Suppressor macrophage (primary cell): ENCODE measurements at regions not wholly inside any gene's neighbourhood (a gene's known extent, or its start where the extent isn't known, plus 50 kb on each side); places are given as distances from the start of the nearest gene placed in this dataset.

Source experiments
- DNase-seq, 4 experiments: peaks; one replicate each; pipeline ENCODE4 v3.0.0-alpha.2; 2020 to 2022

DNA sequence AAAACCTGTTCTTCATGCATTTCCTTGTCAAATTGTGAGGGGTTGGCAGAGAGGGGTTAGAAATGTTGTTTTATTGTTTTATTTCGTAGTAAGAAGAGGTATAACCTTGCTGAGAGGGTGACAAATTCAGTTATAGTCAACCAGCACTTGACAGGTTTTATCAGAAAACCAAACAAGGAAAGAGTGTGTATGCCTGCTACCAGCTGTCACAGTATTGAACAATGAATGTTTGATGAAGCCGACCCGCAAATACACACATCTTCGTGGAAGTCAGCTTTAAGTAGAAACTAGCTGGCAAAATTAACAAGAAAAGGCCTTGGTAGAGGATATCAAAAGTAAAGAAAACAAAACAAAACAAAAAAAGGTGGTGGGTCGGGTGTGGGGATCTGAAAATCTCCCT lies 214.6 kb upstream of the TLE4 start:
- no peak for DNase-seq

DNA sequence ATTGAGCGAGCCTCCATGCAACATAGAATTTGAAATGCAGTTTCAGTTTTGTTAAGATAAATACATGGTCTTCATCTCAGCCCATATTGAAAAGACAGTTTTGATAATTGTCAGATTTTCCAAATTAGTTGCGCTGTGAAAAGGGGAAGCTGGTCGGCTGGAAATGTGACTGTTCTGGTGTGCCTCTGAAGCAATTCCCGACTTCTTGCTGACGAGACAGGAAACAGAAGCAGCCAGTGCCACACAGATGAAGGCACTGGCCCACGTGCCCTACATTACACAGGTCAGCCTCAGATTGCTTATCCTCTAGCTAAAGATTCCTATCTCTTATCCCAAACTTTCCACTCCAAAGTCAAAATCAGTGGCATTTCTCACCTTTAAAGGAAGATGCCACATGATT lies 214.1 kb upstream of the TLE4 start:
- peak; percentile 77 to 91 (median 86) for DNase-seq

DNA sequence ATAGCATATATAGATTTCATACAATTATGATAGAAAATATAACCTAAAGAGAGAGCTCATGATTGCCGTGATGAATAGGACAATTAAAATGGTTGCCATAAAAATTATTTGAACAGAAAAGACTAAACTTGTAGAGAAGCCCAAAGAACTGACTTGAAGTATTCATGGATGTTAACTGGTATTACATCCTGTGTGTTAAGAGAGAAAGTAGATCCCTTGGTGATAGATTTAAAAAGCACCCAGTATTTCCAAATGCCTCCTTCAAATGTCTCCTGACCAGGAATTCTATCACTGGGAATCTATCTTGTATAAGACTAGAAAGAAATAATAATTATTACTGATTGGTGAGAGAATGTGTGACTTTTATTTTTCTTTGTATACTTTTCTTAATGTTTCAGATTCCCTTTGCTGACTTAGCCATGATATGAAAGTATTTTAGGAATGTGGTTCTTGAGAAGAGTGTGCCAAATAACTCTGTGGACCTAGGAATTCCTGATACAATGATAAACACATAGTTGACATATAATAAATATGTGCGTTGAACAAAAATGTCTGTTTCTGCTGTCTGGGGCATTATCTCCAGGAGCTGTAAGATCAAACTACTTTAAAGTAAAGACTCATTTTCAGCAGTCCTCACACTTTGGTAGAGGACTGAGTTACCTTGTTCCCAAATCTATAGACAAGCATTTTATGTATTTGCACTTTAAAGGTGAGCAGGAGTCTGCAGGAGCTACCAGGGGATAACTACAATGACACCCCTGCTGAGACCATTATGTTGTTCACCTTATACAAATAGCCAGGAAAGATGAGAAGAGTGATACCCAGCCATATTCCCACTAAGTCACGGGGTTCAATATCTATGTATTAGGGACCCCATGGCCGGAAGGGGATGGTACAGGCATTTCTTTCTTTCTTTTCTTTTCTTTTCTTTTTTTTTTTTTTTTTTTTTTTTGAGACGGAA lies 211.1 kb upstream of the TLE4 start:
- no peak for DNase-seq

DNA sequence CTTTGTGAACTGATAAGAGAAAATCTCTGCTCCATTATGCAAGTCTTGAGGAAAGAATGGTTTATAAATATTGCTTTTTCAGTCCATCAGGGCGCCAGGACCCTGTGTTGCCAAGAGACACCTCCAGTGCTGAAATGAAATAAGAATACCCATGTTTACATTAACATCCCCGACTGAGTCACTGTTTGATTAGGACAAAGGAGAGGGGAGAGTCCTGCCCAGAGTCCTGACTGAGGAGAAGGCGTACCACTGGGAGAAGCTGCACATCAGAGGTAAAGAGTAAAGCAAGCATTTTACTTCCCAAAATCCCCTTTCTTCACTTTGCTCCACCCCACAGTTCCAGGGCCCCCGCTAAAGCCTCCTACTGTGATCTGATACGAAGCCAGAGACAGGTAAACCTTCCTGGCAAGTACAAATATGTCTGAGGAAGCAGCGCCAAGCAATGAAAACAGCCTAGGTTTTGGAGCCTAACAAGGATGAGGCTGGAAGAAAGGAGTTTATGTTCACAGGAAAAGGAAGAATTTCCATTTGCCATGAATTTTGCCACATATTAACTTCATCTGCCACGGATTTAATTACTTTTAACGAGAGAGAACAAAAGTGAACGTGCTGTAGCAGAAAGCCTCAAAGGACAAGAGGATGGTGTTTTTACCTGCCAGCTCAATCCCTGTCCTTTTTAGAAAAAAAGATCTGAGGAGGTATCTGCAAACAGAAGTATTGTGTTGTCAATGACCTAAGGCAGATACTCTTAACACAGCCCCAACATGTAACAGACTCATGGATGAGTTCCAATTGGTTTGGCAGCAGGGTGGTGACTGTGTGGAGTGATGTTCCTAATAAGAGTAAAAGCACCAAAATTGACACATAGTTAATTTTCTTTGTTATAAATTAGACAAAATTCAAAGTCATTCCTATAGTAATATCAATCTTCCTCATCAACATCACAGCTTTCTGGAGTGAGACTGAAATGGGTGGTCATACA lies 209.4 kb upstream of the TLE4 start:
- no peak for DNase-seq

DNA sequence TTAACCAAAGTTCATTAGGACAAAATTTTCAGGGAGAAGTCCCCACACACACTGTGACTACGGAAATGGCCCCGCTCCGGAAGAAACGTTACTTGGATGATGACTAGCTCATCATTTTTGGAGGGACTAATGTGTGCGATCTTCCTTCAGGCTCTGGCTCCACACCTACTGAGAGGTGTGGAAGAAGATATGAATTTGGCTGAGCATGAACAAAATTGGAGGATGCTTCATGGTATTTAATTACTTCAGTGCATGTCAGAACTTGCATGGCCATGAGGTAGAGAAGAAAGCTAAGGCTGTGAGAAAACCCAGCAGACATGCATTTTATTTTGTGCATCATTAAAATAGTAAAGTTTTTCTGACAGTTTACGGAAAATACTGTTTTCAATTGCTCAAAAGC lies 202.1 kb upstream of the TLE4 start:
- DNase-seq: no peak

DNA sequence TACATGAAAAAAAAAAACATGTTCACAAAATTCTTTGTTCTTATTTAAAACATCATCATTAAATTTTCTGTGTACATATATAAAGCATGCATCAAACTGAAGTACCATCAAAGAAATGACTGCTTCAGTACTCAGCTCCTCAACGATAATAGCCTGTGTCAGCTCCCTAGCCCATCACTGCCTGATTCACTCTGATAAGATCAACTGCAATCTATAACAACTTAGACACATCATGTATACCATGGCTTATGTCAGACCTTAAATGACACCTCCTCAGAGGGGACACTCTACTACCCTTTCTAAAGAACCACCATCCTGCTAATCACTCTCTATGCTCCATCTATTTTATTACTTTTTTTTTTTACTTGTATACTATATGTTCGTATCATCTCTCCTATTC lies 200.5 kb upstream of the TLE4 start:
- no peak for DNase-seq

DNA sequence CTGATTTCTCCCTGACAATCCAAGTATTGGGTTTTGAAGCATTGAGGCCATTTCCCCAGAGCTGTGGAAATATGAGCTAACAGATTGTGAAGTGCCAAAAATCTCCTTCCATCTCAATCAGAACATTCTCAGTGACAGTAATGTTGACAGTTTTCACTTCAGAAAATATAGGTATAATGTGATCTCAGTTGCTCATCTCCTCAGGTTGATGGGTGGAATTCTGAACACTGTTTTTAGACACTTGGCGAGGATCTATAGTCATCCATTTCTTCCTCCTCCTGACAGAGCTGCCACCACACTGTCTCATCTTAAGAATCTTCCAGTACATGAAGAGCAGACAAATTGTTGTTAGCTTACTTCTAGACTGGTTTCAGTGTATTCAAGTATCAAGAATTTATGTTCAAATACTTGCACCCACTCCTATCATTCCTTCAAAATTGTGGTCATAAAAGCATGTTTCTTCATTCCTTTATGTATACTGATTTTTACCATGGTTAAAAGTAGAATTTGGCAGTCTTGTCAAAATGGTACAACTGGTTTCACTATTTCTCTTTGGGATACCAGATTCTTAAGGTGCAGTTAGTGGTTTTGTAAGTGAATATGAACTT lies 199.7 kb upstream of the TLE4 start:
- no peak for DNase-seq

DNA sequence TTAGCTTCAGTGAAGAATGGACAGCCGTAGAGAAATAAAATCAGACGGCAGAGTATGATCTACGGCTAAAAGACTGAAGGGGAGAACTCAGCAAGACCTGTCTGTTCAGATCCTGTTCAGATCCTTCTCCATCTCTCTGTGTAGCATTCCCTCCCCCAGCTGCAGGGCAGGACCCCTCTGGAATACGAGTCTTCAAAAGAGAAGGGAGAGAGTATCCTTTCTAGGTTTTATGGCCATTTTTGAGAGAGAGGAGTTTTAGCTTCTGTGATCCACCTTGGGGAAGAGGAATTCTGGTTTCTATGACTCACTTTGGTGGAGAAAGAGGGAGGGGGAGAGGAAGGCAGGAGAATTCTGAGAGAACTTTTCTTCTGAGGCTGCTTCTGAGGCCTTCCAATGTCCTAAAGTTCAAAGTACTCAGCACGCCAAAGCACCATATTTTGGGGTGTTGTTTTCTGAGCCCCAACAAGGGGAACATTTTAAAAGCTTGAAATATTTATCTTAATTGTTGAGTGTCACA lies 194.4 kb upstream of the TLE4 start:
- DNase-seq: no peak

DNA sequence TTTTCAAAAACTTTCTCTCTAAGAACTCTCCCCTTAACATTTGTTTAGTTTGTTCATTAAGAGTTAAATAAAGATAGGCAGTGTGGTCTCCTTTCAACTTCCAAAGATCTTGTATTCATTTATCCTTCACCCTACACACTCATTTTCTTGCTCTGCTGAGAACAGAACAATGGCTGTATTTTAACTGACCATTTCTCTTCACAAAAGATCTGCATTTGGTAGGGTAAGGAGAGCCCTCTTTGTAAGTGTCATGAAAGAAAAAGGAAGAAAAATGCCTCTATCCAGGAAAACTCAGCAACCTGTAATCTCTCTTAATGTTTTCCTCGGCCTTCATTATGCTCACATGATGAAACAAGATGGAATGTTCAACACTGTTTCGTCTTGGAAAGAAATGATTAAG lies 193.7 kb upstream of the TLE4 start:
- no peak for DNase-seq

DNA sequence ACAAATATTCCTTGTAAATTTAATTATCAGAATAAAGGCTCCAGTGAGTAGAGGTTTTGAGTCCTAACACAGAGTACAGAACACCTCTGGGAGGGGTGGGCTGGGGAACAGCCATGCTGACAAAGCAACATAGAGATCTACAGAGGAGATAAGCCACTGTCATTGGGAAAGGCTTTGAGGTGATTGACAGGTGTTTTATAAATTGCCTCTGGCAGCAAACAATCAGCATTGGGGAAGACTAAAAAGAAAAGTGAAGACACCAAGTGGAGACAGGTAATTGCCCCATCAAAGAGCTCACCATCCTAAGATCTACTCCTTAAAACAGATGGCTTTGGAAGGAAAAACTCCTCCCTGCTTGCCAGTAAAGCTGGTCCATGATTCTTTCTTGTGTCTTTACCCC lies 189.7 kb upstream of the TLE4 start:
- DNase-seq: no peak

DNA sequence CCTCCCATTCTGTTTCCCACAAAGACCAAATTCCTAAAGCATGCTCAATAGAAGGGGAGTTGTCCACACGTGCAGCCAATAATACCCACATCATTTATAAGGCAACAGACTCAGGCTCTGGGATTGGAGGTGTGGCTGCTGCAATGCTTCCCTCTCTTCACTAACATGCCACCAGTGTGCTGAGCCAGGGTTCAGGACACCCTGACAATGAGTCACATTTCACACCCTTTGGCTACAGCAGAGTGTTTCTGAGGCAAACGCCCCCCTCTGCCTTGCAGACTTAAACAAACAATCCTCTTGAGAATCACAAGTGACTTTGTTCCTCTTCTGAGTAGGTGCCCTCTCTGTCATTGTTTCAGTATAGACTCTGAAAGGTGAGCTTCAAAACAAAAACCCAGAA lies 189.3 kb upstream of the TLE4 start:
- peak; percentile 15 to 52 (median 43) for DNase-seq

DNA sequence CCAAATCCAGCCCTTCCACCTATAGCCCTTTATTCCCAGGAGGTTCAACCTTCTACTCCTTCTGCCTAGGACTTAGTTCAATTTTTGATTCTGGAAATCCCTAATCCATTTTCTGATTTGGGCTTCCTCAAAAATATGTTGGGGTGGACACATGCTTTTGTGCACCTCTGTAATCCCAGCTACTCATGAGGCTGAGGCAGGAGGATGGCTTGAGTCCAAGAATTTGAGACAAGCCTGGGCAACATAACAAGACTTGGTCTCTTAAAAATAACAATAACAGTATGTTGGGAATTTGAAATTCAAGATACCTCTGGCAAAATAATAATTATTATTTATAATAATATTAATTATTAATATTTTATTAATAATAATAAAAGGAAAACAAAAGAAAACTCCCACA lies 188.7 kb upstream of the TLE4 start:
- no peak for DNase-seq

DNA sequence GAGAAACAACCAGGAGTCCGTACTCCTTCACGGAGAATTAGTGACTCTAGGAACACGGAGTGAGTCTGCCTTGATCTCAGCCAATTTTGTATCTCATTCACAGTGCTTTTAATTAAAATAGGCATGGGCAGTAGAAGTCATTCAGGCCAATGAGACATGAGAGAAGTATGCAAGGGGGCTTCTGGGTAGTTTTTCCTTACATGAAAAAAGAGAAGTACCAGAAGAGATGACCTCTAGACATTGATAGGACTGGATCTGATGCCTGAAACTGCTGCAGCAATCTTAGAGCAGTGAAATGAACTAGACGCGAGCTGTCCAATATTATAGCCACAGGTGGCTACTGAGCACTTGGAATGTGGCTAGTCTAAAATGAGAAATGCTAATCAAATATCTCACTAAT lies 187.7 kb upstream of the TLE4 start:
- no peak for DNase-seq

DNA sequence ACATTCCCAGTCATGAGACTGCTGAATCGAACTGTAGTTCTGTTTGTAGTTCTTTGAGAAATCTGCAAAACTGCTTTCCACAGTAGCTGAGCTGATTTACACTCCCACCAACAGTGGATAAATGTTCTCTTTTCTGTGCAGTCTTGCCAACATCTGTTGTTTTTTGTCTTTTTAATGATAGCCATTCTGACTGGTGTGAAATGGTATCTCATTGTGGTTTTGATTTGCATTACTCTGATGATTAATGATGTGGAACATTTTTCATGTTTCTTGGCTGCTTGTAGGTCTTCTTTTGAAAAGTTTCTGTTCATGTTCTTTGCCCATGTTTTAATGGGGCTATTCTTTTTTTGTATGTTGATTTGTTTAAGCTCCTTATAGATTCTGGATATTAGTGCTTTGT lies 187.3 kb upstream of the TLE4 start:
- no peak for DNase-seq

DNA sequence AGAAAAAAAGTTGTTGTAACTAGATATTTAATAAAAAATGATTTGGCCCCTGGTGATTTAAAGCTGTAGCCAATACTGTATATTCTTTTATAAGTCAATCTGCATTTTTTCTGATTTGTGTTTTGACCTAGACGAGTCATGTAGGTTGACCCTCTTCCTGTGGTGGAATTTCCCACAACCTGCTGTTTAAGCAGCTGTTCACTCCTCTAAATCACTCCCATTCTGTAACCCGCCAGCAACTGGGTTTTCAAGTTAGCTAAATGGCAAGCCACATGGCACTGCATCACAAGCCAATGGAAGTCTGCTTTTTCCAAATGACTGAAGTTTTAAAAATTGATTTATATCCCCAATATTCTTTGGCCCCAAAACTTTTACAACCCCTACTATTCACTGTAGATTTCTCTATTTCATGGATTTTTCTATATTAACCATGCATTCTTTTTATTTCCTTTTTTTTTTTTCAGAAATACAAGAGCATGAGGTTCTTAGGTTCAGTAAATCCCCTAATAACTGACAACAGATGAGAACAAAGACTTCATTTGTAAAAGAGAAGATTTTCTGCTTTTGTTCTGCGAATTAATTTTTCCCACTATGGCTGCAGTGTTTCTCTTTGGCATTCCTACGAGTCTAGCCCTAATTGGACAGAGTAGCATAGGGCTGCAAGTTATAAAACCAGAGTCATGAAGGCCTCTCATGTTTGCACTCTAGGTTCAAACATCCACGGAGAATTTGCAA lies 184.5 kb upstream of the TLE4 start:
- no peak for DNase-seq

DNA sequence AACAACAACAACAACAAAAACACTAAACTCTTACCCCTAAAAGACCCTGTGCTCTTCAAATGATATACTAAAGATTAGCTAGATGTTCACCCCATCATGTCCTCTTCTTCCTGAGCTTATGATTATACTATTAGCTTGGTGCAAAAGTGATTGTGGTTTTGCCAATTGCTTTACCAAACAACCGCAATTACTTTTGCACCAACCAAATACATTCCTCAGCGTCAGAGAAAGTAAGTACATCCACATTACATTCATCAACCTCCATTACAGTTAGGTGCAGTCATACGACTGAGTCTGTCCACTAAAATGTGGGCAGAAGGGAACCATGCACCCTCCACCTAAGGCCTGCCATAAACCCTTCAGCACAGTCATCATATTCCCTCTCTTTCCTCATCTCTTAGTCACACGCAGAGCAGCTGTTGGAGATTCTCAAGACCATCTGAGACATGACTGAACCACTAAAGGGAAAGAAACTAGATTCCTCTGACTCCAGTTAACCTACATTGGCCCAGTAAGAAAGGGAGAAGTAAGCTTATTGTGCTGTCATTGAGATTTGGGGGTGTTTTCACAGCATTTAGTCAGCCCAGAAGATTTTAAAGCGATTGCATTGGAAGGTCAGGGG lies 181.6 kb upstream of the TLE4 start:
- peak in 2 of 4 experiments; percentile 13 to 14 for DNase-seq

DNA sequence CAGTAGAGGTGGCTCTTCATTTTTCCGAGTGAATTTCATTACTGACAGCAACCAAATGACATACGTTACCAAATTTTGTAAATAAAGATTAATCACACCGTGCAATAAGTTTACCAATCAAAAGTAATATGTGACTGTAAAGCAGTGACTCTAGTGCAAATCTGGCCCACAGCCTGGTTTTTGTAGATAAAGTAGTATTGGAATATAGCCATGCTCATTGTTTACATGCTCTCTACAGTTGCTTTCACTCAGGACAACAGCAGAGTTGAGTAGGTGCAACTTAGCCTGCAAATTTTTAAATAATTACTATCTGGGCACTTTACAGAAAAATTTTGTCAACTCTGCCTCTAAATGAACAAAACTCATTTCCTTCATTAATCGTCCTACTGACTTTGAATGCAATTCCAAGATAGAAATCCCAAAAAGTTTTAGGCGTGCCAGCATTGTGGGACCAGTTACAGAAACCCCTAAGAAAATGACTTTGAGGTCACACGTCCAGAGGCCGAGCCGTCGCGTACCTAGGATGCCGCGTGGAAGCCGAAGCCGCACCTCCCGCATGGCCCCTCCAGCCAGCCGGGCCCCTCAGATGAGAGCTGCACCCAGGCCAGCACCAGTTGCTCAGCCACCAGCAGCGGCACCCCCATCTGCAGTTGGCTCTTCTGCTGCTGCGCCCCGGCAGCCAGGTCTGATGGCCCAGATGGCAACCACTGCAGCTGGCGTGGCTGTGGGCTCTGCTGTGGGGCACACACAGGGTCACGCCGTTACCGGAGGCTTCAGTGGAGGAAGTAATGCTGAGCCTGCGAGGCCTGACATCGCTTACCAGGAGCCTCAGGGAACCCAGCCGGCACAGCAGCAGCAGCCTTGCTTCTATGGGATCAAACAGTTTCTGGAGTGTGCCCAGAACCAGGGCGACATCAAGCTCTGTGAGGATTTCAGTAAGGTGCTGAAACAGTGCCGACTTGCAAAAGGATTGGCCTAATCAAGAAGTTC lies 180.7 kb upstream of the TLE4 start:
- no peak for DNase-seq

DNA sequence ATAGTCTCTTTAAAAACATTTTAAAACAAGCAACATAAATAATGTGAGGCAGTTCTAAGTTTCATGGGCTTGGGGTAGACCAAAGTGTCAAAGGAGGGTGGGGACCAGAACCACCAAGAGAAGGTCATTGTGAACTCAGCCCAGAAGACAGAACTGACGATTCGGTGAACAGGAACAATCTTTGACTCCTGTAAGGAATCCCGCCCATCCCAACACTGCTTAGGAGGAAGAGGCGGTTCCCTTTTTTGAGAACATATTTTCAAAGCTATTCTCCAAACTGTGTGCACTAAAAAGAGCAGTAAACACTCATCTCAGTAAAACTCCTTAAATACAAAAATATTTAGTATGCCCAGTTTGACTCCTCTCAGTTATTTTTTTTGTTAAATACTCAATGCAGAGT lies 176.5 kb upstream of the TLE4 start:
- DNase-seq: peak in 3 of 4 experiments; percentile 33 to 58 (median 36)

DNA sequence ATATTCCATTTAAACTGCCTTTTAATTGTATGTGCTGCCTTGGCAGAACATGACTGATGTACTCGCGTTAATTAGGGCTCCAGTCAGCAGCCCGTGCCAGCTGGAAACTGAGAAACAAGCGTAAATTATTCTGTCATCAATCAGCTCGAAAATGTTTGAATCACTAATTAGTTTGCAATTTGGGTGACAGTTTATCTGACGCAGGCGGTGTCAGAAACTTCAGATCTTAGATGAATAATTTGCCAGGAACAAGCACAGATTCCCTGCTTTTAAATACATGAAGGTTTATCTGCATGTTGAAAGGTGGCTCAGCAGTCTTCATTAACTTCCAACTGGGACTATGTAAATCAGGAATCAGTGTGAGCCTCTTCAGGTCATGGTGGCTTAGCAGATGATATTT lies 176.0 kb upstream of the TLE4 start:
- DNase-seq: no peak

DNA sequence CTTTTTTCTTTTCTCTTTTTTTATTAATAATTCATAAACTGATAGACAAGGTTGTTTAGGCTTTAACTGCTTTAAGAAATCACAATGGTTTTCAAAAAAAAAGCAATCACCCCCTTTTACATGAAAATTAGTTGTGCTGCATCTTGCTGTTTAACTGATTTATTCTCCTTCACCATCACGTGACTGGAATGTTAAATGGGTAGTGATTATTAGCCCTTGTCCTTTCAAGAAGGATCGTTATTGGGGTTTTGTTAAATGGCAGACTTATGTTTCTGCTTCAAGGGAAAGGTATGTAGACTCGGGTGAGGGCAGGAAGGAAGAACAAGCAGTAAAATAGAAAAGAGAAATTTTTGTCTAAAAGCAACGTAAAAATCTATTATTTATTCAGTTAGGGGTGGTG lies 175.6 kb upstream of the TLE4 start:
- DNase-seq: no peak
